Liver (tissue), 8 donors: ENCODE measurements at regions not wholly inside any gene's neighbourhood (a gene's known extent, or its start where the extent isn't known, plus 50 kb on each side); places are given as distances from the start of the nearest gene placed in this dataset.

Experiments
- DNase-seq: peaks from one replicate; pipeline ENCODE4 v3.0.0-alpha.2; 2017; ENCODE audit warnings: low spot score
- H3K27ac ChIP-seq, 2 donors: one replicate each; pipeline ENCODE4 v1.7.0; 2013; ENCODE audit warnings: inconsistent platforms in 2 of 2, low read length in 2 of 2, control low read depth in 1 of 2, low read depth in 1 of 2, mild to moderate bottlenecking in 1 of 2
- H3K27me3 ChIP-seq, 4 donors: one replicate each; pipeline versions ENCODE4 v1.6.1 to v1.7.0; 2013; ENCODE audit warnings: low read length in 3 of 4, inconsistent platforms in 1 of 4, mild to moderate bottlenecking in 1 of 4, moderate library complexity in 1 of 4; ENCODE audit not compliant: control insufficient read depth in 4 of 4, insufficient read depth in 4 of 4
- H3K36me3 ChIP-seq, 4 donors: one replicate each; pipeline versions ENCODE4 v1.6.1 to v1.7.0; 2013; ENCODE audit warnings: low read length in 3 of 4, mild to moderate bottlenecking in 3 of 4, low read depth in 1 of 4, moderate library complexity in 1 of 4; ENCODE audit not compliant: control insufficient read depth in 4 of 4, insufficient read depth in 3 of 4
- H3K4me1 ChIP-seq, 4 donors: one replicate each; pipeline versions ENCODE4 v1.6.1 to v1.7.0; 2013; ENCODE audit warnings: low read length in 3 of 4, mild to moderate bottlenecking in 3 of 4, moderate library complexity in 1 of 4; ENCODE audit not compliant: control insufficient read depth in 4 of 4, insufficient read depth in 4 of 4
- H3K4me3 ChIP-seq, 3 donors: one replicate each; pipeline versions ENCODE4 v1.6.1 to v1.7.0; 2013; ENCODE audit warnings: low read length in 3 of 3, control low read depth in 1 of 3, low read depth in 1 of 3, mild to moderate bottlenecking in 1 of 3
- H3K9ac ChIP-seq, 2 donors: one replicate each; pipeline ENCODE4 v1.7.0; 2013; ENCODE audit warnings: low read length in 2 of 2, mild to moderate bottlenecking in 2 of 2, moderate library complexity in 2 of 2, control low read depth in 1 of 2, low read depth in 1 of 2
- H3K9me3 ChIP-seq, 4 donors: one replicate each; pipeline versions ENCODE4 v1.6.1 to v1.7.0; 2013; ENCODE audit warnings: low read length in 3 of 4; ENCODE audit not compliant: control insufficient read depth in 4 of 4
- EGR1 ChIP-seq, 2 donors: IDR thresholded peaks; 2 replicates each; pipeline ENCODE4 v1.6.1; 2016 to 2018; ENCODE audit warnings: antibody characterized with exemption in 2 of 2, low read depth in 2 of 2
- FOXA1 ChIP-seq: IDR thresholded peaks from 2 replicates; pipeline ENCODE4 v1.6.1; 2016; ENCODE audit warnings: antibody characterized with exemption
- FOXA2 ChIP-seq: IDR thresholded peaks from 2 replicates; pipeline ENCODE4 v1.6.1; 2016; ENCODE audit warnings: antibody characterized with exemption
- GABPA ChIP-seq, 2 donors: IDR thresholded peaks in 1 of 2; conservative IDR thresholded peaks in 1 of 2; 2 replicates each; pipeline ENCODE4 v1.6.1; 2016; ENCODE audit warnings: antibody characterized with exemption in 2 of 2, mild to moderate bottlenecking in 1 of 2, moderate library complexity in 1 of 2
- HNF4A ChIP-seq, 2 donors: conservative IDR thresholded peaks; 2 replicates each; pipeline ENCODE4 v1.6.1; 2016; ENCODE audit warnings: antibody characterized with exemption in 2 of 2, mild to moderate bottlenecking in 2 of 2
- HNF4G ChIP-seq: IDR thresholded peaks from 2 replicates; pipeline ENCODE4 v1.6.1; 2016; ENCODE audit warnings: antibody characterized with exemption
- JUND ChIP-seq, 2 donors: IDR thresholded peaks; 2 replicates each; pipeline ENCODE4 v1.6.1; 2016; ENCODE audit warnings: antibody characterized with exemption in 2 of 2
- NR2F2 ChIP-seq: IDR thresholded peaks from 2 replicates; pipeline ENCODE4 v1.6.1; 2016; ENCODE audit warnings: antibody characterized with exemption
- RAD21 ChIP-seq, 2 donors: IDR thresholded peaks; 2 replicates each; pipeline ENCODE4 v1.6.1; 2016; ENCODE audit warnings: antibody characterized with exemption in 2 of 2, mild to moderate bottlenecking in 2 of 2
- RXRA ChIP-seq, 2 donors: IDR thresholded peaks; 2 replicates each; pipeline ENCODE4 v1.6.1; 2017 to 2018; ENCODE audit warnings: antibody characterized with exemption in 2 of 2, mild to moderate bottlenecking in 1 of 2
- SP1 ChIP-seq: IDR thresholded peaks from 2 replicates; pipeline ENCODE4 v1.6.1; 2018; ENCODE audit warnings: antibody characterized with exemption, mild to moderate bottlenecking
- TAF1 ChIP-seq: conservative IDR thresholded peaks from 2 replicates; pipeline ENCODE4 v1.6.1; 2016; ENCODE audit warnings: antibody characterized with exemption, mild to moderate bottlenecking
- YY1 ChIP-seq: IDR thresholded peaks from 2 replicates; pipeline ENCODE4 v1.6.1; 2016; ENCODE audit warnings: antibody characterized with exemption, mild to moderate bottlenecking
- WGBS: extraction: QIAGEN DNeasy Blood & Tissue Kit; methylation state at CpG from one replicate; pipeline ENCODE4 v1.1.7; 2013; 5-methylcytosine and 5-hydroxymethylcytosine counted together
- TF ChIP-seq, protein P1 (sequence below): IDR thresholded peaks from 2 replicates; pipeline ENCODE4 v1.6.1; 2016; ENCODE audit warnings: antibody characterized with exemption
- TF ChIP-seq, protein P2 (sequence below): fragments of 150-350 bp; IDR thresholded peaks from 2 replicates; pipeline ENCODE4 v1.5.1; 2017; ENCODE audit warnings: improper control_type of control experiment, low read depth, low read length; ENCODE audit not compliant: missing input control
- TF ChIP-seq, protein P3 (sequence below): IDR thresholded peaks from 2 replicates; pipeline ENCODE4 v1.6.1; 2016; ENCODE audit warnings: antibody characterized with exemption
- TF ChIP-seq, protein P4 (sequence below): IDR thresholded peaks from 2 replicates; pipeline ENCODE4 v1.6.1; 2016; ENCODE audit warnings: antibody characterized with exemption, mild to moderate bottlenecking
- donor health status: healthy.
- donor health status: healthy.
- donor health status: healthy.
- donor health status: healthy.
- donor health status: healthy.

DNA sequence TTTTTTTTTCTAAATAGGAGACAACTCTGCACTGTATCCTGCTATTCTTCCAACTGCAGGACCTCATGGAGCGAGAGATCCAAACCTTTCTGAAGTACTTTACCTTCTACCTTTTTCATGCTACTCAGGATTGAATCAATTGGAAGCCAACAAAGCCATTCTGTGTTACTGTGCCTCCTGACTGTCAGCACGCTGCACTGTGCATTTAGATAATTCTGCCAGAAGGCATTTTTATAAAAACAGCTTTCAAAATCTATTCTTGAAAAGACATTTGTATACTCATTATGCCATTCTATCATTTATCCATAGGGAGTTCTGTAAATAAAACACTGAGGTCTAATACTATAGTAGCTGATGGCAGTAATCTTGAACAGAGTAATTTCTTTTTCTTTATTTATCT lies 142.8 kb downstream of the SLIT2 start:
- TF ChIP-seq YY1 (no peak), EGR1 (IDR thresholded peaks at IDR 0.05; ENCODE audit: low read depth in 2 of 2) (no peak), SP1 (no peak), NR2F2 (no peak), JUND (IDR thresholded peaks at IDR 0.05) (no peak), FOXA2 (no peak), FOXA1 (no peak), HNF4A (conservative IDR thresholded peaks at IDR 0.05) (no peak), GABPA (IDR thresholded peaks at IDR 0.05 in 1 of 2, conservative IDR thresholded peaks at IDR 0.05 in 1 of 2) (no peak), RXRA (IDR thresholded peaks at IDR 0.05) (no peak), TAF1 (no peak), HNF4G (no peak), RAD21 (IDR thresholded peaks at IDR 0.05) (no peak)
- TF ChIP-seq, protein P1, sequence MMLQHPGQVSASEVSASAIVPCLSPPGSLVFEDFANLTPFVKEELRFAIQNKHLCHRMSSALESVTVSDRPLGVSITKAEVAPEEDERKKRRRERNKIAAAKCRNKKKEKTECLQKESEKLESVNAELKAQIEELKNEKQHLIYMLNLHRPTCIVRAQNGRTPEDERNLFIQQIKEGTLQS, result no peak
- TF ChIP-seq, protein P2, sequence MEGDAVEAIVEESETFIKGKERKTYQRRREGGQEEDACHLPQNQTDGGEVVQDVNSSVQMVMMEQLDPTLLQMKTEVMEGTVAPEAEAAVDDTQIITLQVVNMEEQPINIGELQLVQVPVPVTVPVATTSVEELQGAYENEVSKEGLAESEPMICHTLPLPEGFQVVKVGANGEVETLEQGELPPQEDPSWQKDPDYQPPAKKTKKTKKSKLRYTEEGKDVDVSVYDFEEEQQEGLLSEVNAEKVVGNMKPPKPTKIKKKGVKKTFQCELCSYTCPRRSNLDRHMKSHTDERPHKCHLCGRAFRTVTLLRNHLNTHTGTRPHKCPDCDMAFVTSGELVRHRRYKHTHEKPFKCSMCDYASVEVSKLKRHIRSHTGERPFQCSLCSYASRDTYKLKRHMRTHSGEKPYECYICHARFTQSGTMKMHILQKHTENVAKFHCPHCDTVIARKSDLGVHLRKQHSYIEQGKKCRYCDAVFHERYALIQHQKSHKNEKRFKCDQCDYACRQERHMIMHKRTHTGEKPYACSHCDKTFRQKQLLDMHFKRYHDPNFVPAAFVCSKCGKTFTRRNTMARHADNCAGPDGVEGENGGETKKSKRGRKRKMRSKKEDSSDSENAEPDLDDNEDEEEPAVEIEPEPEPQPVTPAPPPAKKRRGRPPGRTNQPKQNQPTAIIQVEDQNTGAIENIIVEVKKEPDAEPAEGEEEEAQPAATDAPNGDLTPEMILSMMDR, result no peak
- TF ChIP-seq, protein P3, sequence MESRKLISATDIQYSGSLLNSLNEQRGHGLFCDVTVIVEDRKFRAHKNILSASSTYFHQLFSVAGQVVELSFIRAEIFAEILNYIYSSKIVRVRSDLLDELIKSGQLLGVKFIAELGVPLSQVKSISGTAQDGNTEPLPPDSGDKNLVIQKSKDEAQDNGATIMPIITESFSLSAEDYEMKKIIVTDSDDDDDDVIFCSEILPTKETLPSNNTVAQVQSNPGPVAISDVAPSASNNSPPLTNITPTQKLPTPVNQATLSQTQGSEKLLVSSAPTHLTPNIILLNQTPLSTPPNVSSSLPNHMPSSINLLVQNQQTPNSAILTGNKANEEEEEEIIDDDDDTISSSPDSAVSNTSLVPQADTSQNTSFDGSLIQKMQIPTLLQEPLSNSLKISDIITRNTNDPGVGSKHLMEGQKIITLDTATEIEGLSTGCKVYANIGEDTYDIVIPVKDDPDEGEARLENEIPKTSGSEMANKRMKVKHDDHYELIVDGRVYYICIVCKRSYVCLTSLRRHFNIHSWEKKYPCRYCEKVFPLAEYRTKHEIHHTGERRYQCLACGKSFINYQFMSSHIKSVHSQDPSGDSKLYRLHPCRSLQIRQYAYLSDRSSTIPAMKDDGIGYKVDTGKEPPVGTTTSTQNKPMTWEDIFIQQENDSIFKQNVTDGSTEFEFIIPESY, result no peak
- TF ChIP-seq, protein P4, sequence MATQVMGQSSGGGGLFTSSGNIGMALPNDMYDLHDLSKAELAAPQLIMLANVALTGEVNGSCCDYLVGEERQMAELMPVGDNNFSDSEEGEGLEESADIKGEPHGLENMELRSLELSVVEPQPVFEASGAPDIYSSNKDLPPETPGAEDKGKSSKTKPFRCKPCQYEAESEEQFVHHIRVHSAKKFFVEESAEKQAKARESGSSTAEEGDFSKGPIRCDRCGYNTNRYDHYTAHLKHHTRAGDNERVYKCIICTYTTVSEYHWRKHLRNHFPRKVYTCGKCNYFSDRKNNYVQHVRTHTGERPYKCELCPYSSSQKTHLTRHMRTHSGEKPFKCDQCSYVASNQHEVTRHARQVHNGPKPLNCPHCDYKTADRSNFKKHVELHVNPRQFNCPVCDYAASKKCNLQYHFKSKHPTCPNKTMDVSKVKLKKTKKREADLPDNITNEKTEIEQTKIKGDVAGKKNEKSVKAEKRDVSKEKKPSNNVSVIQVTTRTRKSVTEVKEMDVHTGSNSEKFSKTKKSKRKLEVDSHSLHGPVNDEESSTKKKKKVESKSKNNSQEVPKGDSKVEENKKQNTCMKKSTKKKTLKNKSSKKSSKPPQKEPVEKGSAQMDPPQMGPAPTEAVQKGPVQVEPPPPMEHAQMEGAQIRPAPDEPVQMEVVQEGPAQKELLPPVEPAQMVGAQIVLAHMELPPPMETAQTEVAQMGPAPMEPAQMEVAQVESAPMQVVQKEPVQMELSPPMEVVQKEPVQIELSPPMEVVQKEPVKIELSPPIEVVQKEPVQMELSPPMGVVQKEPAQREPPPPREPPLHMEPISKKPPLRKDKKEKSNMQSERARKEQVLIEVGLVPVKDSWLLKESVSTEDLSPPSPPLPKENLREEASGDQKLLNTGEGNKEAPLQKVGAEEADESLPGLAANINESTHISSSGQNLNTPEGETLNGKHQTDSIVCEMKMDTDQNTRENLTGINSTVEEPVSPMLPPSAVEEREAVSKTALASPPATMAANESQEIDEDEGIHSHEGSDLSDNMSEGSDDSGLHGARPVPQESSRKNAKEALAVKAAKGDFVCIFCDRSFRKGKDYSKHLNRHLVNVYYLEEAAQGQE, result no peak
- 78% methylated on average over 2 of the region's 2 CpGs for WGBS
- H3K9me3 ChIP-seq, result no peaks in the 10 kb centered on the region
- no peak overlapping the region for H3K9ac ChIP-seq
- no peak for DNase-seq
- no peak overlapping the region for H3K27ac ChIP-seq
- no peak overlapping the region for H3K4me3 ChIP-seq
- H3K36me3 ChIP-seq, result no peaks in the 10 kb centered on the region
- H3K27me3 ChIP-seq, result peaks cover 0 to 12% (median 0%) of the 10 kb centered on the region in 4 donors
- no peaks in the 10 kb centered on the region for H3K4me1 ChIP-seq
